ENCODE measurements at regions not wholly inside any gene's neighbourhood (a gene's known extent, or its start where the extent isn't known, plus 50 kb on each side); places are given as distances from the start of the nearest gene placed in this dataset.
A peak's percentile ranks its signal among the peaks of the same experiment; 100 is the strongest.

- TF ChIP-seq CTCF (IDR thresholded peaks at IDR 0.05) (peak in 4 of 6 experiments; percentile 35 to 62 (median 47)), POLR2A (IDR thresholded peaks at IDR 0.05) (no peak)
Observed at GRCh38 chr3:67109651-67110204, 111.6 kb downstream of the KBTBD8 start.
